Mesendoderm (in vitro differentiated cells): ENCODE measurements at regions not wholly inside any gene's neighbourhood (a gene's known extent, or its start where the extent isn't known, plus 50 kb on each side); places are given as distances from the start of the nearest gene placed in this dataset.
A peak's percentile ranks its signal among the peaks of the same experiment; 100 is the strongest.

Source experiments
- DNase-seq: peaks from one replicate; pipeline ENCODE4 v3.0.0; 2013
- H2AK5ac ChIP-seq: 2 replicates; pipeline ENCODE4 v1.6.1; 2013; ENCODE audit warnings: low read length, inconsistent platforms
- H2BK120ac ChIP-seq: 2 replicates; pipeline ENCODE4 v1.6.1; 2013; ENCODE audit warnings: low read depth, mild to moderate bottlenecking, low read length, moderate library complexity, mixed read lengths
- H2BK15ac ChIP-seq: replicated peaks from 2 replicates; pipeline ENCODE4 v1.6.1; 2013; ENCODE audit warnings: low read depth, mild to moderate bottlenecking, moderate library complexity
- H2BK5ac ChIP-seq: 2 replicates; pipeline ENCODE4 v1.6.1; 2013; ENCODE audit warnings: low read length, inconsistent platforms
- H3K18ac ChIP-seq: 2 replicates; pipeline ENCODE4 v1.6.1; 2013; ENCODE audit warnings: mild to moderate bottlenecking, low read length, mixed read lengths
- H3K23ac ChIP-seq: one replicate; pipeline ENCODE4 v1.6.1; 2013; ENCODE audit warnings: low read length
- H3K27ac ChIP-seq: 2 replicates; pipeline ENCODE4 v1.5.1; 2013; ENCODE audit warnings: low read depth, mild to moderate bottlenecking, inconsistent platforms, low read length, moderate library complexity
- H3K27me3 ChIP-seq: 2 replicates; pipeline ENCODE4 v1.6.1; 2013; ENCODE audit warnings: low read length, control low read depth, mild to moderate bottlenecking, inconsistent platforms; ENCODE audit not compliant: insufficient read depth, poor library complexity
- H3K36me3 ChIP-seq: 2 replicates; pipeline ENCODE4 v1.6.1; 2013; ENCODE audit warnings: low read length, inconsistent platforms; ENCODE audit not compliant: control insufficient read depth, insufficient read depth
- H3K4ac ChIP-seq: one replicate; pipeline ENCODE4 v1.6.1; 2013; ENCODE audit warnings: low read depth, mild to moderate bottlenecking, low read length, moderate library complexity
- H3K4me1 ChIP-seq: 2 replicates; pipeline ENCODE4 v1.6.1; 2013; ENCODE audit warnings: low read depth, low read length, inconsistent platforms; ENCODE audit not compliant: control insufficient read depth
- H3K4me2 ChIP-seq: 2 replicates; pipeline ENCODE4 v1.6.1; 2013; ENCODE audit warnings: low read length
- H3K4me3 ChIP-seq: 2 replicates; pipeline ENCODE4 v1.5.1; 2013; ENCODE audit warnings: mild to moderate bottlenecking, low read length
- H3K56ac ChIP-seq: one replicate; pipeline ENCODE4 v1.6.1; 2013; ENCODE audit warnings: low read length
- H3K79me1 ChIP-seq: 2 replicates; pipeline ENCODE4 v1.6.1; 2013; ENCODE audit warnings: low read length, inconsistent platforms
- H3K79me2 ChIP-seq: 2 replicates; pipeline ENCODE4 v1.6.1; 2013; ENCODE audit warnings: mild to moderate bottlenecking, low read length; ENCODE audit not compliant: control insufficient read depth, insufficient read depth
- H3K9ac ChIP-seq: 2 replicates; pipeline ENCODE4 v1.6.1; 2013; ENCODE audit warnings: low read length, inconsistent platforms
- H4K5ac ChIP-seq: one replicate; pipeline ENCODE4 v1.6.1; 2013; ENCODE audit warnings: low read length
- H4K8ac ChIP-seq: one replicate; pipeline ENCODE4 v1.6.1; 2013; ENCODE audit warnings: low read depth, mild to moderate bottlenecking, control low read depth, low read length, moderate library complexity
- WGBS: extraction: QIAGEN DNeasy Blood & Tissue Kit; methylation state at CpG from one replicate; pipeline ENCODE4 v1.1.7; 2013; ENCODE audit warnings: low lambda C conversion rate, missing lambda C conversion rate; ENCODE audit not compliant: insufficient coverage; ENCODE audit errors: extremely low coverage; 5-methylcytosine and 5-hydroxymethylcytosine counted together

GRCh38 chr1:112245114-112245513 is 150.9 kb upstream of the CTTNBP2NL start:
- Histone ChIP-seq H3K79me1 (no peaks in the 10 kb centered on the region), H2BK5ac (no peak overlapping the region), H2BK120ac (no peak overlapping the region), H3K4ac (no peak overlapping the region), H3K79me2 (no peaks in the 10 kb centered on the region), H3K4me1 (no peaks in the 10 kb centered on the region), H2AK5ac (no peak overlapping the region), H4K5ac (no peak overlapping the region), H3K27ac (no peak overlapping the region), H3K4me3 (no peak overlapping the region), H3K4me2 (no peak overlapping the region), H3K18ac (no peak overlapping the region), H3K27me3 (no peaks in the 10 kb centered on the region), H3K9ac (no peak overlapping the region), H2BK15ac (no peak overlapping the region), H4K8ac (no peak overlapping the region), H3K56ac (no peak overlapping the region), H3K23ac (no peak overlapping the region), H3K36me3 (no peaks in the 10 kb centered on the region)
- WGBS: no CpG with 5 or more reads among the region's 2 CpGs
- DNase-seq: no peak

DNA sequence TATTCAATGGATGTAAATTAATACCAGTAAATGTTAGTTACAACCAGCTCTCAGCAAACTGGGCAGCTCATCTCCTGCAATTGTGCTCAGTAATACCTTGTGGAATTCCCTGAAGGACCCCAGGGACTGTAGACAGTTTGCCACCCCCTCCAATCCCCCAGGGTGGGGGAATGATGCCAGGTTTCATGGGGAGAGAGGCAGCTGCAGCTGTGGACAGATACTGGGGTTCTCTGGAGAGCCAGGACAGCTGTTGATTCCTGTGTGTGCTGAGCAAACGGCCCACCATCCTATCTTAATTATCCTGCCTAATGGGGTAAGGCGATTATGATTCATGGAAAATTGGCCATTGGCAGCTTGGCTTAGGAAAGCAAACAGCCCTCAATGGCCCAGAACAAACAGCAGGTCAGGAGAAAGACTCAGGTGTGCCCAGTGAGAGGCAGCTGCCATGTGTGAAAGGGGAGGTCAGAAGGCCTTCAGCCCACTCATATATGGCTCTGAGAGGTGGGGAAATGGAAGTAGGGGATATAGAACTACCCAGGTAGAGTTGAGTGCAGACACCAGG is 148.9 kb upstream of the CTTNBP2NL start:
- Histone ChIP-seq H3K79me1 (no peaks in the 10 kb centered on the region), H3K79me2 (no peaks in the 10 kb centered on the region), H3K23ac (no peak overlapping the region), H4K8ac (no peak overlapping the region), H3K4me1 (no peaks in the 10 kb centered on the region), H3K27ac (no peak overlapping the region), H2BK5ac (no peak overlapping the region), H3K4me2 (no peak overlapping the region), H3K56ac (no peak overlapping the region), H3K36me3 (no peaks in the 10 kb centered on the region), H2BK120ac (no peak overlapping the region), H3K4ac (no peak overlapping the region), H4K5ac (no peak overlapping the region), H3K27me3 (no peaks in the 10 kb centered on the region), H3K9ac (no peak overlapping the region), H3K4me3 (no peak overlapping the region), H2BK15ac (no peak overlapping the region), H2AK5ac (no peak overlapping the region), H3K18ac (no peak overlapping the region)
- DNase-seq: no peak
- no CpG with 5 or more reads among the region's 2 CpGs for WGBS

DNA sequence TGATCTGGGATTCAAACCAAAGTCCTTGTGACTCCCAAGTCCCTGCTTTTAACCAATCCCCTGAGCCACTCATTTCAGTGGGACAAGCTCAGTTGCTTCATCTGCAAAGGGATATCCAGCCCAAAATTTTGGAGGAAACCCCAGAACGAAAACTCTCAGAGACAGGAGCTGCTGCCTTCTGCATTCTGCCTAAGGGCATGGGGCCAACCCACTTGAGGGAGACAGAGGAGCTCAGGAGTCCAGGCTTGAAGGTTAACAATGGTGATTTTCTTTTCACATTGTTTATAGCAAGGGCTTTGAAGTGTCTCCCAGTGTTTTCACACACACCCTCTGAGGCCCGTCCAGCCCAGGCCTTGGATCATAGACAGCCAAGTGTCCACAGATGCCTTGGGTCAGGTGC is 148.1 kb upstream of the CTTNBP2NL start:
- no peak for DNase-seq
- no peak overlapping the region for H3K18ac ChIP-seq
- H4K5ac ChIP-seq: no peak overlapping the region
- no peak overlapping the region for H2BK5ac ChIP-seq
- no peaks in the 10 kb centered on the region for H3K27me3 ChIP-seq
- H3K4me1 ChIP-seq: no peaks in the 10 kb centered on the region
- no peak overlapping the region for H2BK15ac ChIP-seq
- no peak overlapping the region for H4K8ac ChIP-seq
- no peak overlapping the region for H3K4me3 ChIP-seq
- no peaks in the 10 kb centered on the region for H3K79me1 ChIP-seq
- H3K9ac ChIP-seq: no peak overlapping the region
- H3K4me2 ChIP-seq: no peak overlapping the region
- H3K79me2 ChIP-seq: no peaks in the 10 kb centered on the region
- H3K23ac ChIP-seq: no peak overlapping the region
- H3K27ac ChIP-seq: no peak overlapping the region
- no peak overlapping the region for H2BK120ac ChIP-seq
- no peak overlapping the region for H3K4ac ChIP-seq
- no peak overlapping the region for H2AK5ac ChIP-seq
- no peaks in the 10 kb centered on the region for H3K36me3 ChIP-seq
- no peak overlapping the region for H3K56ac ChIP-seq
- WGBS: no CpG with 5 or more reads among the region's 2 CpGs

GRCh38 chr1:112250892-112251291 is 145.1 kb upstream of the CTTNBP2NL start:
- H3K4me2 ChIP-seq: no peak overlapping the region
- H3K9ac ChIP-seq: no peak overlapping the region
- no peak overlapping the region for H2BK120ac ChIP-seq
- H4K8ac ChIP-seq: no peak overlapping the region
- H3K4me1 ChIP-seq: no peaks in the 10 kb centered on the region
- H3K4me3 ChIP-seq: no peak overlapping the region
- no peak overlapping the region for H4K5ac ChIP-seq
- WGBS: no CpG with 5 or more reads among the region's 2 CpGs
- H3K27ac ChIP-seq: no peak overlapping the region
- H2AK5ac ChIP-seq: no peak overlapping the region
- H2BK5ac ChIP-seq: no peak overlapping the region
- no peaks in the 10 kb centered on the region for H3K27me3 ChIP-seq
- no peak overlapping the region for H3K23ac ChIP-seq
- no peaks in the 10 kb centered on the region for H3K79me2 ChIP-seq
- H3K4ac ChIP-seq: no peak overlapping the region
- no peaks in the 10 kb centered on the region for H3K79me1 ChIP-seq
- H3K36me3 ChIP-seq: no peaks in the 10 kb centered on the region
- H3K18ac ChIP-seq: no peak overlapping the region
- peak overlapping the region; percentile 11 for H3K56ac ChIP-seq
- no peak for DNase-seq
- H2BK15ac ChIP-seq: no peak overlapping the region

GRCh38 chr1:112251766-112252506 is 144.1 kb upstream of the CTTNBP2NL start:
- Histone ChIP-seq H3K79me2 (no peaks in the 10 kb centered on the region), H3K79me1 (no peaks in the 10 kb centered on the region), H3K27me3 (no peaks in the 10 kb centered on the region), H3K4me1 (no peaks in the 10 kb centered on the region), H3K4ac (no peak overlapping the region), H3K4me3 (no peak overlapping the region), H3K27ac (no peak overlapping the region), H3K4me2 (no peak overlapping the region), H4K8ac (no peak overlapping the region), H3K23ac (no peak overlapping the region), H2BK5ac (no peak overlapping the region), H3K18ac (no peak overlapping the region), H4K5ac (no peak overlapping the region), H3K9ac (no peak overlapping the region), H2BK120ac (no peak overlapping the region), H3K56ac (no peak overlapping the region), H3K36me3 (no peaks in the 10 kb centered on the region), H2AK5ac (no peak overlapping the region), H2BK15ac (no peak overlapping the region)
- DNase-seq: no peak
- WGBS: no CpG with 5 or more reads among the region's 6 CpGs

- DNase-seq: no peak
- Histone ChIP-seq H3K4me2 (no peak overlapping the region), H3K9ac (no peak overlapping the region), H2AK5ac (no peak overlapping the region), H4K8ac (no peak overlapping the region), H3K79me2 (no peaks in the 10 kb centered on the region), H2BK120ac (no peak overlapping the region), H4K5ac (no peak overlapping the region), H3K27me3 (no peaks in the 10 kb centered on the region), H3K27ac (no peak overlapping the region), H3K4me3 (no peak overlapping the region), H3K36me3 (no peaks in the 10 kb centered on the region), H2BK5ac (no peak overlapping the region), H3K56ac (no peak overlapping the region), H3K4me1 (no peaks in the 10 kb centered on the region), H3K18ac (no peak overlapping the region), H3K4ac (no peak overlapping the region), H3K79me1 (no peaks in the 10 kb centered on the region), H3K23ac (no peak overlapping the region), H2BK15ac (no peak overlapping the region)
- WGBS: no CpG with 5 or more reads among the region's 2 CpGs
Measured at GRCh38 chr1:112253366-112253765, 142.6 kb upstream of the CTTNBP2NL start.
